K562 (cell line): ENCODE measurements at regions not wholly inside any gene's neighbourhood (a gene's known extent, or its start where the extent isn't known, plus 50 kb on each side); places are given as distances from the start of the nearest gene placed in this dataset.

Experiments
- ATAC-seq: fragments of 200-7000 bp; cut with Tn5 transposase; 3 replicates; pipeline ENCODE4 v1.9.1; 2020; ENCODE audit warnings: moderate library complexity
- BruUV-seq: library from RNA; stranded (reverse); fragments of 400-500 nt; replicated peaks from 2 replicates; lab custom pipeline; 2021; lab: Mats Ljungman, UMichigan
- CTCF ChIA-PET: fragments of 300-600 bp; formaldehyde crosslinking; extraction: SDS; loops from one replicate; lab custom pipeline; 2021; ENCODE audit warnings: low intra/inter-chr PET ratio; lab: Yijun Ruan, JAX
- POLR2A ChIA-PET: fragments of 300-600, 350-650 bp; sonication (Branson Sonifier 250); formaldehyde crosslinking; extraction: SDS; loops from one replicate; lab custom pipeline; 2021; ENCODE audit warnings: antibody characterized with exemption, inconsistent platforms; lab: Yijun Ruan, JAX
- DNase-seq, 4 experiments: peaks; one replicate each; pipeline versions ENCODE4 v3.0.0 to v3.0.0-alpha.2; 2011 to 2018; ENCODE audit warnings: low spot score in 3 of 4, mixed read lengths in 3 of 4; ENCODE audit errors: extremely low read depth in 1 of 4
- FAIRE-seq: peaks from 2 replicates; lab custom pipeline; 2011; peaks lifted over from hg19 to GRCh38; lab: Jason Lieb, UNC
- H2AFZ ChIP-seq: 2 replicates; pipeline ENCODE4 v1.6.0; 2011; ENCODE audit warnings: low read depth, low read length, control low read depth, inconsistent platforms
- H3K27ac ChIP-seq: fragments of 200-600 bp; 3 replicates; pipeline ENCODE4 v1.8.0; 2011; ENCODE audit warnings: low read depth, mild to moderate bottlenecking, control low read depth, inconsistent platforms, low read length, moderate library complexity, mixed read lengths; ENCODE audit errors: extremely low read depth
- H3K27me3 ChIP-seq, 2 experiments: fragments of 300-600 bp in 1 of 2; 2 replicates in 1 of 2; 3 replicates in 1 of 2; pipeline versions ENCODE4 v1.6.0 to v1.8.0; 2011; ENCODE audit warnings: inconsistent platforms in 2 of 2, low read length in 2 of 2, mild to moderate bottlenecking in 1 of 2, mixed read lengths in 1 of 2, moderate library complexity in 1 of 2; ENCODE audit not compliant: control insufficient read depth in 2 of 2, insufficient read depth in 2 of 2
- H3K36me3 ChIP-seq: fragments of 300-600 bp; 3 replicates; pipeline ENCODE4 v1.8.0; 2011; ENCODE audit warnings: mild to moderate bottlenecking, low read length, inconsistent platforms; ENCODE audit not compliant: control insufficient read depth, insufficient read depth
- H3K4me1 ChIP-seq, 2 experiments: fragments of 200-600 bp in 1 of 2; replicated peaks in 1 of 2; 2 replicates in 1 of 2; 3 replicates in 1 of 2; pipeline versions ENCODE4 v1.5.1 to v1.8.0; 2011; ENCODE audit warnings: inconsistent platforms in 2 of 2, low read length in 2 of 2, mild to moderate bottlenecking in 1 of 2, mixed read lengths in 1 of 2, moderate library complexity in 1 of 2; ENCODE audit not compliant: control insufficient read depth in 2 of 2, insufficient read depth in 2 of 2
- H3K4me2 ChIP-seq: 2 replicates; pipeline ENCODE4 v1.6.1; 2011; ENCODE audit warnings: low read length, control low read depth, inconsistent platforms, mixed read lengths; ENCODE audit not compliant: insufficient read depth
- H3K4me3 ChIP-seq: fragments of 200-600 bp; sonication (generic), shearing (Covaris generic); 2 replicates; pipeline ENCODE4 v1.5.1; 2016; ENCODE audit warnings: control low read depth, inconsistent platforms
- H3K79me2 ChIP-seq: fragments of 200-600 bp; 3 replicates; pipeline ENCODE4 v1.8.0; 2011; ENCODE audit warnings: low read length, inconsistent platforms; ENCODE audit not compliant: control insufficient read depth, insufficient read depth
- H3K9ac ChIP-seq, 2 experiments: 2 replicates each; pipeline versions ENCODE4 v1.6.0 to v1.6.1; 2011; ENCODE audit warnings: low read depth in 2 of 2, low read length in 2 of 2, control low read depth in 1 of 2, inconsistent platforms in 1 of 2, mild to moderate bottlenecking in 1 of 2, mixed read lengths in 1 of 2; ENCODE audit not compliant: insufficient read depth in 1 of 2
- H3K9me1 ChIP-seq: one replicate; pipeline ENCODE4 v1.6.0; 2011; ENCODE audit warnings: inconsistent platforms, mild to moderate bottlenecking, low read length, moderate library complexity; ENCODE audit not compliant: control insufficient read depth, insufficient read depth
- H3K9me3 ChIP-seq: replicated peaks from 2 replicates; pipeline ENCODE4 v1.5.1; 2011; ENCODE audit warnings: low read depth, low read length, inconsistent platforms; ENCODE audit not compliant: control insufficient read depth, insufficient read depth
- H4K20me1 ChIP-seq: replicated peaks from 2 replicates; pipeline ENCODE4 v1.6.1; 2011; ENCODE audit warnings: low read length, inconsistent platforms, mixed read lengths; ENCODE audit not compliant: control insufficient read depth, insufficient read depth
- BRD9 ChIP-seq: fragments of 450-650 bp; IDR thresholded peaks from 2 replicates; pipeline ENCODE4 v1.6.1; 2018; ENCODE audit warnings: low read depth; ENCODE audit not compliant: partially characterized antibody
- DACH1 ChIP-seq: fragments of 450-650 bp; IDR thresholded peaks from 2 replicates; pipeline ENCODE4 v1.6.1; 2018; ENCODE audit not compliant: partially characterized antibody
- ZNF263 ChIP-seq: sonication (generic); formaldehyde crosslinking; IDR thresholded peaks from 2 replicates; pipeline ENCODE4 v1.8.0; 2022; ENCODE audit warnings: mild to moderate bottlenecking, missing genetic modification reagents, borderline replicate concordance
- WGBS: fragments of 100-300 bp; shearing (Covaris generic); methylation state at CpG from one replicate; pipeline ENCODE4 v1.1.6; 2016; ENCODE audit warnings: low coverage, mixed read lengths; ENCODE audit not compliant: insufficient coverage; ENCODE audit errors: missing lambda C conversion rate; 5-methylcytosine and 5-hydroxymethylcytosine counted together
- in situ Hi-C: fragments of 300-500 bp; cut with MboI; formaldehyde crosslinking; loops from 4 replicates; pipeline ENCODE4 v1.15.0; 2018; ENCODE audit warnings: inconsistent platforms, mixed read lengths
- intact Hi-C: fragments of 100-400 bp; cut with micrococcal nuclease; formaldehyde crosslinking; loops from 2 replicates; pipeline ENCODE4 v1.14.2; 2022
- TF ChIP-seq, protein P1 (sequence below): sonication (generic); formaldehyde crosslinking; IDR thresholded peaks from 2 replicates; pipeline ENCODE4 v1.8.0; 2023; ENCODE audit warnings: mild to moderate bottlenecking, missing genetic modification reagents
- TF ChIP-seq, protein P2 (sequence below), 2 experiments: fragments of 450-650 bp in 1 of 2; sonication (generic) in 1 of 2; formaldehyde crosslinking in 1 of 2; IDR thresholded peaks in 1 of 2; conservative IDR thresholded peaks in 1 of 2; 2 replicates each; pipeline versions ENCODE4 v1.6.1 to v1.8.1; 2016 to 2023; ENCODE audit warnings: mild to moderate bottlenecking in 2 of 2, moderate library complexity in 2 of 2, inconsistent platforms in 1 of 2, missing genetic modification reagents in 1 of 2

DNA sequence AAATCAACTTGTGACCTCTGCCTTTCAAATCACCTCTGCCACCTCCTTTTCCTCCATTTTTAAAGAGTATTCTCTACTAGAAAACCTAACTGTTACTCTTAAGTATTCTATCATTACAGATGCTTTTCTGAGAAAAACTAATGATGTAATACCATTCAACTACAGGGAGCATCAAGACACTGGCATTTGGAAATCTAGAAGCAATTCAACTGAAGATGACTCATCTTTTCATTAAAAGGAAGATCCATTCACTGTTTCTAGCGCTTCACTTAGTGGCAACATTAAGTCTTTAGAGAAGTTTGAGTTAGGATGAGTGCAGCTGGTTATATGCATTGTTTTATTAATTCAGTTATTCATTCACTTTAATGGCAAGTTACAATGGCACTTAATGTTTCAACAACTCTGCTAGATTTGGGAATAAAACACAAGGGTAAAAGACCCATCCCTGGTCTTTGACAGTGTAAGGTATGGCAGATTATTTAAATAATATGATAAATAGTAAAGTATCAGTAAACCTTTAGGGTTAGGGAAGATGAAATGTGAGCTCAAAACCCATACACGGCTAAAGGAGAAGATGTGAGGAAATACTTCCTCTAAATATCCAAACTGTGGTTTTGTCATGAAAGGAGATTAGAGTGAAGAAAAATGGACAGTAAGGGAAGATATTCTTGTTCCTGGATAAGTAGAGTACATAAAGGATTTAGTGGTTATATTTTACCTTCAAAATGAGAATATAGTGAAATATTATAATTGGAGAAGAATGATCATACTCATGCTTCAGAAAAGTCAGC, 61.7 kb downstream of the KCNJ2 start:
- WGBS = 0% methylated on average over 2 of the region's 2 CpGs
- in situ Hi-C loops (no loop called here), intact Hi-C loops (no loop called here)
- ATAC-seq (no peak), DNase-seq (no peak), FAIRE-seq (no peak)
- H3K27me3 ChIP-seq = no peaks in the 10 kb centered on the region
- no peaks in the 10 kb centered on the region for H3K9me3 ChIP-seq
- H3K79me2 ChIP-seq = no peaks in the 10 kb centered on the region
- no peak overlapping the region for H3K4me2 ChIP-seq
- CTCF ChIA-PET = no interaction called here
- H3K36me3 ChIP-seq = no peaks in the 10 kb centered on the region
- no peak overlapping the region for H3K27ac ChIP-seq
- no peak for TF ChIP-seq BRD9
- no peak for TF ChIP-seq ZNF263 (CRISPR knock-in tag)
- TF ChIP-seq, protein P1, sequence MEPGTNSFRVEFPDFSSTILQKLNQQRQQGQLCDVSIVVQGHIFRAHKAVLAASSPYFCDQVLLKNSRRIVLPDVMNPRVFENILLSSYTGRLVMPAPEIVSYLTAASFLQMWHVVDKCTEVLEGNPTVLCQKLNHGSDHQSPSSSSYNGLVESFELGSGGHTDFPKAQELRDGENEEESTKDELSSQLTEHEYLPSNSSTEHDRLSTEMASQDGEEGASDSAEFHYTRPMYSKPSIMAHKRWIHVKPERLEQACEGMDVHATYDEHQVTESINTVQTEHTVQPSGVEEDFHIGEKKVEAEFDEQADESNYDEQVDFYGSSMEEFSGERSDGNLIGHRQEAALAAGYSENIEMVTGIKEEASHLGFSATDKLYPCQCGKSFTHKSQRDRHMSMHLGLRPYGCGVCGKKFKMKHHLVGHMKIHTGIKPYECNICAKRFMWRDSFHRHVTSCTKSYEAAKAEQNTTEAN = no peak
- TF ChIP-seq DACH1 = no peak
- TF ChIP-seq, protein P2, sequence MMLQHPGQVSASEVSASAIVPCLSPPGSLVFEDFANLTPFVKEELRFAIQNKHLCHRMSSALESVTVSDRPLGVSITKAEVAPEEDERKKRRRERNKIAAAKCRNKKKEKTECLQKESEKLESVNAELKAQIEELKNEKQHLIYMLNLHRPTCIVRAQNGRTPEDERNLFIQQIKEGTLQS (IDR thresholded peaks at IDR 0.05) = 0 out of 2 replicates have a peak, but pooled peaks have one; percentile 13
- TF ChIP-seq, protein P2 (CRISPR knock-in tag; conservative IDR thresholded peaks at IDR 0.05) = no peak
- H2AFZ ChIP-seq = no peak overlapping the region
- POLR2A ChIA-PET = no interaction called here
- H4K20me1 ChIP-seq = no peaks in the 10 kb centered on the region
- no TSS peak for BruUV-seq
- no peaks in the 10 kb centered on the region for H3K4me1 ChIP-seq
- H3K4me3 ChIP-seq = no peak overlapping the region
- H3K9me1 ChIP-seq = no peaks in the 10 kb centered on the region
- no peak overlapping the region for H3K9ac ChIP-seq
